Panc1 (cell line): ENCODE measurements at regions not wholly inside any gene's neighbourhood (a gene's known extent, or its start where the extent isn't known, plus 50 kb on each side); places are given as distances from the start of the nearest gene placed in this dataset.
"Not testable (repeated sequence)": the region's sequence is repeated elsewhere in the genome, so short reads cannot be mapped to it uniquely, and the experiment has no call there.

ENCODE experiments used
- ATAC-seq: fragments of 200-7000 bp; cut with Tn5 transposase; 2 replicates; pipeline ENCODE4 v1.9.1; 2020; ENCODE audit warnings: mild to moderate bottlenecking, moderate library complexity
- BruUV-seq: library from RNA; stranded (reverse); fragments of 400-500 nt; replicated peaks from 2 replicates; lab custom pipeline; 2021; lab: Mats Ljungman, UMichigan
- CTCF ChIA-PET: fragments of 300-600 bp; sonication (Branson Sonifier 250); formaldehyde crosslinking; loops from one replicate; lab custom pipeline; 2022; ENCODE audit warnings: antibody characterized with exemption; lab: Charles Lee
- POLR2A ChIA-PET: fragments of 300-600 bp; sonication (Branson Sonifier 250); formaldehyde crosslinking; loops from one replicate; lab custom pipeline; 2022; ENCODE audit warnings: antibody characterized with exemption; lab: Charles Lee
- DNase-seq: peaks from one replicate; pipeline ENCODE4 v3.0.0-alpha.2; 2010; ENCODE audit warnings: low read depth, low spot score
- H3K27ac ChIP-seq: 2 replicates; pipeline ENCODE4 v1.5.1; 2011; ENCODE audit warnings: mild to moderate bottlenecking, low read length, inconsistent platforms
- H3K27me3 ChIP-seq: fragments of 200-500 bp; sonication (Bioruptor generic); 2 replicates; pipeline ENCODE4 v1.6.0; 2014; ENCODE audit warnings: low read length, inconsistent platforms; ENCODE audit not compliant: control insufficient read depth, insufficient read depth
- H3K36me3 ChIP-seq: fragments of 200-500 bp; sonication (Bioruptor generic); 2 replicates; pipeline ENCODE4 v1.5.1; 2014; ENCODE audit warnings: inconsistent platforms, mild to moderate bottlenecking, low read length, moderate library complexity; ENCODE audit not compliant: control insufficient read depth, insufficient read depth
- H3K4me1 ChIP-seq: 2 replicates; pipeline ENCODE4 v1.5.1; 2011; ENCODE audit warnings: inconsistent platforms, mild to moderate bottlenecking, low read length, moderate library complexity; ENCODE audit not compliant: control insufficient read depth, insufficient read depth
- H3K4me3 ChIP-seq, 2 experiments: 2 replicates each; pipeline ENCODE4 v1.5.1; 2011 to 2012; ENCODE audit warnings: low read depth in 2 of 2, low read length in 2 of 2, mild to moderate bottlenecking in 2 of 2, inconsistent platforms in 1 of 2, moderate library complexity in 1 of 2
- H3K9me3 ChIP-seq: fragments of 200-500 bp; sonication (Bioruptor generic); 2 replicates; pipeline ENCODE4 v1.5.1; 2014; ENCODE audit warnings: low read depth, mild to moderate bottlenecking, inconsistent platforms, low read length, moderate library complexity; ENCODE audit not compliant: control insufficient read depth, insufficient read depth
- CTCF ChIP-seq: fragments of 450-650 bp; IDR thresholded peaks from 2 replicates; pipeline ENCODE4 v1.5.1; 2017; ENCODE audit warnings: mild to moderate bottlenecking
- POLR2AphosphoS5 ChIP-seq: IDR thresholded peaks from 2 replicates; pipeline ENCODE4 v1.6.1; 2012; ENCODE audit warnings: mild to moderate bottlenecking, low read depth, low read length, moderate library complexity
- REST ChIP-seq, 2 experiments: IDR thresholded peaks; 2 replicates each; pipeline ENCODE4 v1.6.1; 2011 to 2012; ENCODE audit warnings: low read depth in 2 of 2, control low read depth in 1 of 2, low read length in 1 of 2, mild to moderate bottlenecking in 1 of 2, moderate library complexity in 1 of 2; ENCODE audit not compliant: insufficient read depth in 1 of 2
- SIN3A ChIP-seq: IDR thresholded peaks from 2 replicates; pipeline ENCODE4 v1.6.1; 2012; ENCODE audit warnings: low read depth, mild to moderate bottlenecking, low read length, moderate library complexity, borderline replicate concordance; ENCODE audit not compliant: insufficient read depth
- TCF7L2 ChIP-seq: IDR thresholded peaks from 2 replicates; pipeline ENCODE4 v1.6.1; 2011; ENCODE audit warnings: mild to moderate bottlenecking, low read depth, low read length, inconsistent platforms
- in situ Hi-C: cut with HindIII; loops from 2 replicates; pipeline ENCODE4 v1.10.0; 2016; ENCODE audit warnings: low sequenced_read_pairs, low pct_unique_long_range_greater_than_20kb
- intact Hi-C: fragments of 100-400 bp; cut with micrococcal nuclease; formaldehyde crosslinking; loops from one replicate; pipeline ENCODE4 v1.10.0; 2022; ENCODE audit not compliant: unreplicated experiment

- CTCF ChIA-PET: no interaction called here
- Histone ChIP-seq H3K27me3 (no peaks in the 10 kb centered on the region), H3K4me3 (no peak overlapping the region), H3K36me3 (no peaks in the 10 kb centered on the region), H3K27ac (no peak overlapping the region), H3K4me1 (no peaks in the 10 kb centered on the region), H3K9me3 (no peaks in the 10 kb centered on the region)
- ATAC-seq: no peak
- in situ Hi-C loops: no loop called here
- TF ChIP-seq TCF7L2 (no peak), CTCF (no peak), POLR2AphosphoS5 (no peak), SIN3A (no peak), REST (IDR thresholded peaks at IDR 0.05; ENCODE audit: insufficient read depth in 1 of 2, low read depth in 2 of 2, low read length in 1 of 2) (no peak)
- POLR2A ChIA-PET: no interaction called here
- no TSS peak for BruUV-seq
- DNase-seq: no peak
- intact Hi-C loops: no loop called here
These were observed 270.8 kb upstream of the FGF13 start for GRCh38 chrX:138982365-138982764.

- DNase-seq (no peak), ATAC-seq (no peak)
- CTCF ChIA-PET: no interaction called here
- in situ Hi-C loops: no loop called here
- no TSS peak for BruUV-seq
- H3K27me3 ChIP-seq: no peaks in the 10 kb centered on the region
- POLR2A ChIA-PET: no interaction called here
- H3K9me3 ChIP-seq: no peaks in the 10 kb centered on the region
- TF ChIP-seq POLR2AphosphoS5 (no peak), REST (IDR thresholded peaks at IDR 0.05; ENCODE audit: insufficient read depth in 1 of 2, low read depth in 2 of 2, low read length in 1 of 2) (no peak), TCF7L2 (no peak), CTCF (no peak), SIN3A (no peak)
- H3K4me1 ChIP-seq: no peaks in the 10 kb centered on the region
- H3K27ac ChIP-seq: no peak overlapping the region
- intact Hi-C loops: no loop called here
- no peaks in the 10 kb centered on the region for H3K36me3 ChIP-seq
- H3K4me3 ChIP-seq: no peak overlapping the region
These were observed 253.0 kb upstream of the FGF13 start for GRCh38 chrX:138964501-138964900.

GRCh38 chrX:138962419-138962818 lies 250.9 kb upstream of the FGF13 start:
- ATAC-seq, in situ Hi-C loops, H3K36me3 ChIP-seq, BruUV-seq, H3K4me1 ChIP-seq, H3K27ac ChIP-seq, POLR2A ChIA-PET, CTCF ChIA-PET, H3K4me3 ChIP-seq, H3K9me3 ChIP-seq, DNase-seq, intact Hi-C loops, H3K27me3 ChIP-seq: not testable (repeated sequence)
